SK-N-MC (cell line): ENCODE measurements at regions not wholly inside any gene's neighbourhood (a gene's known extent, or its start where the extent isn't known, plus 50 kb on each side); places are given as distances from the start of the nearest gene placed in this dataset.

ENCODE experiments used
- EZH2 ChIP-seq: fragments of 200-600 bp; sonication (generic); IDR thresholded peaks from one replicate; pipeline ENCODE4 v1.6.1; 2017; ENCODE audit warnings: antibody characterized with exemption
- POLR2AphosphoS5 ChIP-seq: IDR thresholded peaks from 2 replicates; pipeline ENCODE4 v1.6.1; 2012; ENCODE audit warnings: mild to moderate bottlenecking, low read depth, low read length, borderline replicate concordance

DNA sequence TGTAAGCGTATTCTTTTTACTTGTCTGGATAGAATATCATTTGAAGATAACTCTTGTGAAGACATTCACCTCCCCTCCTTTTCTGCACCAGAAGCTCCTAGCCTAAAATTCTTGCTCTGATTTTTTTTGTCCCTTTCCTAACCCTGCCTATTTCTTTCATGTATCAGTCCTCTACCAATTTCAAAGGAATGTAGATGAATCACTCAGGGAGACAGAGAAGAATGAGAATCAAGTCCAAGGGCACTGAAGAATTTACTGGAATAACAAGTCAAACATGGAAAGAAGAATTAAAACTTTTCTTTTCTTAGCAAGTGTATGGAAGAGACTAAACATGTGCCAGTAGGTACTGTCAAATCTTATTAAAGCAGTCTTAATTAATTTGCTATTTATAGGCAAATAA lies 618.7 kb downstream of the DNAH5 start:
- TF ChIP-seq POLR2AphosphoS5 (no peak), EZH2 (no peak)
